HG03521 (cell line): ENCODE measurements at regions not wholly inside any gene's neighbourhood (a gene's known extent, or its start where the extent isn't known, plus 50 kb on each side); places are given as distances from the start of the nearest gene placed in this dataset.

Experiments
- ATAC-seq: cut with Tn5 transposase; IDR thresholded peaks from one replicate; pipeline ENCODE4 v1.9.1; 2021; ENCODE audit warnings: mild to moderate bottlenecking, moderate library complexity; ENCODE audit not compliant: unreplicated experiment

DNA sequence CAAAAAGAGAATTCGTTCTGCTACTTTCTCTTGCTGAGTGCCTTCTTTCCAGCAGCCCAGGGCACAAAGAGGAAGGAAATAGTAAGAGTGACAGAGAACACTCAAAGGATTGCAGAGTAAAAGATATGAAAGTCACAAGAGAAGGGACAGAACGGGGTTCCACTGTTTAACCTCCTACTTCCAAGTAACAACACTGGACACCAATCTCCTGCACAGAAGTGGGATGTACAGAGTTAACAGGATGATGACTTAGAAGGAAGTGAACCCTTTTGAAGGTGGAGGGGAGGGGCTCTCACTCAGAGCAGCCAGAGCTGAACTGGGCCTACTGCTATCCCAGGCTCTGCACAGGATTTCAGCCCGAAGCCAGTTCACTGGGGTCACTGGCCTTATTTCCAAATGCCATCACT, 130.1 kb upstream of the PRICKLE2 start:
- ATAC-seq = no peak

DNA sequence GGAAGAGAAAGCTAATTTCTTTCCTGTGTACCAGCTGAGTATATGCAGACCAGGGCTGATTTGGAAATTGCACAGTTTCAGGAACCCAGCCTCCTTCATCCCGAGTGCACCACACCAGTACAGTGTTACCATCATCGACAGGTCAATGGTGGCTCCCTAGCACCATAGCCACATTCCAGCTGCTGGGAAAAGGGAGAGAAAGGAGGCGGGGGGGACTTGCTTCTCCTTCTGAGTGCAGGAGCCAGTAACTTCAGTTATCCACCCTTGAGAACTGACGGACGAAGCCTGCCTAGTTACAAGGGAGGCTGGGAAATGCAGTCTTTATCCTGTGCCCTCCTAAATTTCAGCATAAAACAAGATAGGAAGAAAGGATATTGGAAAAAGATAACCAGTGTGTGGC, 129.7 kb upstream of the PRICKLE2 start:
- ATAC-seq = no peak

DNA sequence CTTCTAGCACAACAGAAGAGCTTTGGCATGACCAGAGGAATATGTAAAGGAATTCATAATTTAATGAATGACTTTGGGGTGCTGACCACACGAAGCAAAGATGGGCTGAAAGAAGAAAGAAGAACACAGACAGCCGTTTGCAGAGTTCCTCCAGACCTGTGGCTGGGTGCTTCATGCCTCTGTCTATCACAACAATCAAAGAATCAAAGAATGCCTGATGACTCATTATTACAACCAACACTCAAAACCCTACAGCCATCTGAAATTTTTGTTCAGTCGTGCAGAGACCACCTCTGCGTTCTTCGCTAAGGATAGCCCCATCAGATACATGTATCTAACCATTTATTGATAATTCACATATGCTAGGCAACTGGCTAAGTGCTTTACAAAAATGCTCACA, 129.0 kb upstream of the PRICKLE2 start:
- ATAC-seq = no peak

DNA sequence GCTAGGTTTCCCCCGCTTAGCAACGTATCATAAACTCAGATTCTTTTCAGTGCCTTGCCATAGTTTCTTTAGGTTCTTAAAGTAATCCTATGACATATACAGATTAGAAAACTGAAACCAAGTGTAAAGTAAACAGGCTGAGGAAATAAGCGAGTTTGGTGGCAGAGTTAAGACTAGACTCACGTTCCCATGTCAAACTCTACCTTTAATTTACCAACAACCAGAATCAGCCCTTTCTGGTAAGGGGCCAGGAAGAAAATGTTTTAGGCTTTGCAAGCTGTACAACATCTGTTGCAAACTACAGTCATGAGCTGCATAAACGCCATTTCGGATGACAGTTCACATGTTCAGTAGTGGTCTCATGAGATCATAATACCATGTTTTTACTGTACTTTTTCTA, 128.0 kb upstream of the PRICKLE2 start:
- no peak for ATAC-seq

DNA sequence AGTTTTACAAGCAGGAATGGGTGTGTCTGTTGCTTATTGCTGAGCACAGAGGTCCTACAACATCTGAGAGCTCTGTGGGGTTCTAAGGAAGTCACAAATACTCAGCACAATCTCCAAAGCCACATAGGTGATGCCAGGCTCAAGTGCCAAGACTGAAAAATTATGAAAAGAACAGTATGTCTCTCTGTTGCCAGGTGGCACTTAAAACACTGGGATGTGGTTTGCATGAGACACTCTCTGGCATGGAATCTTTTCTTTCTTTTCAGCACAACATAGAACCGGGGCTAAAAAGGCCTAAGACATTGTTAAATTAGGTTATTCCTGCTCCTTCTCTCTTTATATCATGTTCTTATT, 127.3 kb upstream of the PRICKLE2 start:
- no peak for ATAC-seq

DNA sequence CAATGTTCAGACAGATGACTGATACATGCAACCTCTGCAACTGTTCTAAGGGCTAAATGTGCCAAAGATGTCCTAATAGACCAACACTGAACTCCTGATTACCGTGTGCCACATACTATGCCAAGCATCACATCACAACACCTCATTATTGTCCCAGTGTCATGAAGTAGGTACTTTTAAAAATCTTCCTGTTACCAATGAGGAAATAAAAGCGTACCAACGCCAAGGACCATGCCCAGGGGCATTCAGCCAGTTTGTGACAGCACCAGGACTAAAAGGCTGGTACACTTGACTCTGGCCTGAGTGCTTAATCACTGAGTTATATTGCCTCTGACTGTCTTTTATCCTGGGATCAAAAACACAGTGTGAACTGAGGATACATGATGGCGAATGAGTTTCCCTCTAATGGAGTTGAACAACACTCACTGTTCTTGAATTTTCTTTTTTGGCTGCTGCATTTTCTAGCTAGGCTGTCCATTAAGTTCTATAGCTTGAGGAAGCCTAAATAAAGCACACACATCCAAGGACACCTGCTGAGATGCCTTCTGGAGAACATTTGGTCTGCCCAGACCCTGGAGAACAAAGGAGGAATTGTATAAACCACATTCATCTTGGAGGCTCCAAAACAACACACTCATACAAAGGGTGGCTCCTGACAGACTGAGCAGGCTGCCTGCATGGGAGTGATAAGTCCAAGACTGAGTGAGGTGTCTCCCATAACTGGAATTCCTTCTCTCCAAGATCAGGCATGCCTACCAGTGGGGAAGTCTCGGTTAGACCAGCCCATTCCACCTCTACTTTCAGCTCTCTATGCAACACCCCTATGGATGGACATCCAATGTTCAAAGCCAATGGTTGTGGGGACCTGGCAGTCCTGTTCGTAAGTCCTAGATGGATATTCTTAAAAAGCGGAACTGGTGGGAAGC, 126.7 kb upstream of the PRICKLE2 start:
- ATAC-seq = no peak

DNA sequence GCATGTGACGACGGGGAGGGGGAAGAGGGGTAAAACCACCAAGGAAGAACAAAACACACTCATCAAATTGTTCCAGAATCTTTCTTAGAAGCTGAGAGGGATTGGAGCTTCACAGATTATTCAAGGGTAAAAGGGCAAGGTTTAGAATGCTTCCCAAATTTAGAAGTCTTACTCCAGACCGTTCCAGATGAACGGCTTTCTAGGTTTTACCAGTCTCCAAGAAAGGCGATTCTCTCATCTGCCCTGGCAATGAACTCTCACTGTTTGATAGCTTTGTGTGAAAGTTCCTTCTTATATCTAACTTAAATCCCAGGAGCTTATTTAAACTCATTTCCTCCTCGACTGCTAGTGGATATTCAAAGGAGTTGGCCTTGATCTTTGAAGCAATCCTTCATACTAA, 124.3 kb upstream of the PRICKLE2 start:
- no peak for ATAC-seq

DNA sequence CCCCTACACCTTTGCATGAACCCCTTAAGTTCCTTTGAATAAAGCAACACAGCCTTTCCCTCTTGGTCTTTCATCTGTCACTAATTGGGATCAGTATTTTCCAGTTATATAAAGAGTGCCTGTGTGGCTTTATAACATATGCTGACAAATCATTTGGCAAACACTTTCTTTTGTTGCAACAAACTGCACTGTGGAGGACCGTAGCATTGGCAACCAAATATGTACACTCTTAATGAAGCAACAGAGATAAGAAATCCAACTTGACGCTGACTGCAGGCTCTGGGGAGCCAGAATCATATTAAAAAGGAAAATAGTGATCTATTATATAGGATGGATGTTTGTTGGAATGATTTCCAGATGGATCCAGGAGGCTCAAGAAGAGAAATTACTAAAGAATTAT, 120.1 kb upstream of the PRICKLE2 start:
- no peak for ATAC-seq

DNA sequence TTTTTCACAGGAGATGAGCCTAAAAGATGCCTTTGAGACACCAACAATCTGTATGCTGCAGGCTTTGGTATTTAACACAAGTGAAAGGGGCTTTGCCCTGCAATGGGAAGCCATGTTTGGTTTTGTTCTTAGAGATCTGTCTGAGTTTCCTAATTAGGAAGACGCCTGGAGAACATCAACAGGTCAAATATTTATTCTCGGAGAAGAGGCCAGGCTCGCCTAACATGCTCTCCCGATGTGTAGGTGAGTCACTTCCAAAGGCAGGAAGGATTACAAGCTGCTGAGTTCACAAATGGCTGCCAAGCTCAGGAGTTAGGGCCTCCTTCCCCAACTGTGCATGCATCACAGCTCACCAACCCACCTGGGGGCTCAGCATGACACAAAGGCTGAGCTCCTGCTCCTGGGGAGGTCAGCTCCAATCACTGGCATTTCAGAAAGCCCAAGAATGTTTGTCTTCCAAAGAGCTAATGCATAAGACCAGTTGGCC, 119.5 kb upstream of the PRICKLE2 start:
- no peak for ATAC-seq

DNA sequence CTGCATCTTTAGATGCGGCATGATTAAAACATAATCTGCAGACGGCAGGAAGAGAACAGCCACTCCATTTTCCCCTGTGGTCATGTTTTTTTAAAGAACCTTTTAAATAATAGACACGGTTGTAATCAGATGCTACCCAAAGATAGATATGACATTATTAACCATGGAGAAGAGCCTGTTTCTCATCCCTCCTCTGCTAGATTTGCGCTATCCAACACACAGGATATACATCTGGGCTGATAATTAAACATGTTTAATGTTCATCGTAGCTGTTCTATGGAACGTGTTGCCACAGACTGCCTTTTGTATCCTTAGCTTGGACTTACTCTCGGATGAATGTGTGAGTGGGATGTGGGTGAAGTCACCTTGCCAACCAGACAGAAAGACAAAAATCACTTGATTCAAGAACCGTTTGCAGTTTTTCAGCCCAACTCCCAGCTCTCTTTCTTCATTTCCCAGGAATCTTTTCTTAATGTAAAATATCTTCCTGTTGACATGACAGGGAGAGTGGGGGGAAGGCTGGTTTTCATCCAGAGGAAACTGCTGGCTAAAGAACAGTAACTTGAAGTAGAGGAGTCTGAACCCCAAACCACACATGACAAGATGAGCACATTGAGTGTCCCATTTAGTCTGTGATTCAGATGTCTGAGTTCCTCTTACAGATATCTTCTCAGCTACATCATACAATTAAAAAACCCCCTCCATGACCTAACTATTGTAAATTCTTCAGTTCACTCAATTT, 118.6 kb upstream of the PRICKLE2 start:
- no peak for ATAC-seq

DNA sequence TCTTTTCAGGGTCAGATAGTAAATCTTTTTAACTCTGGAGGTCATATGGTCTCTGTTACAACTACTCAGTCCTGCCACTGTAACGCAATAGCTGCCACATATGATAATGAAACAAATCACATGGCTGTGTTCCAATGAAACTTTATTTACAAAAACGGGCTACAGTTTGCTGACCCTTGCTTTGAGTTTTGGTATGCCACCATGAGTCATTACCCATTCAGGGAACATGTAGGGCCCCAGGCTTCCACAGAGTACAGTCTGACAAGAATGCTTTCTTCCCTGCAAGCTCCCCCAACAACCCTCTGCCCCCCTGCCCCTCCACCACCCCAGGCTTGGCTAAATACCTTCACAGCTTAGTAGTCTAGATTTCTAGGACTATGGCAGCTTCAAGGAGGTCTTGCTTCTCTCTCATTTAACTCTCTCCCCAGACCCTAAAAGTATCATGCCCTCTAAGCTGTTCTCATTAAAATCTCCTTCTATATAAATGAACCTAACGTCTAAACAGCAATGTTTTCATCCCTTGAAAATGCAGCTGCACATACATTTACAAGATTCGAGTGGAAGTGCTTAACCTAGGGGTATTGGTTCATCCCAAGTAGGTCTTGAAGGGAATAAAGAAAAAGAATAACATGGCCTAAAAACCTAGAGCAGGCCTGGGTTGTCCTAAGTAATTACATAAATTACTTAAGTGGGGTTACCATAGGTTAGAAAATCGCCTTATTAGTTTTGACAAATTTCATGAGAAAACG, 117.8 kb upstream of the PRICKLE2 start:
- ATAC-seq = no peak

DNA sequence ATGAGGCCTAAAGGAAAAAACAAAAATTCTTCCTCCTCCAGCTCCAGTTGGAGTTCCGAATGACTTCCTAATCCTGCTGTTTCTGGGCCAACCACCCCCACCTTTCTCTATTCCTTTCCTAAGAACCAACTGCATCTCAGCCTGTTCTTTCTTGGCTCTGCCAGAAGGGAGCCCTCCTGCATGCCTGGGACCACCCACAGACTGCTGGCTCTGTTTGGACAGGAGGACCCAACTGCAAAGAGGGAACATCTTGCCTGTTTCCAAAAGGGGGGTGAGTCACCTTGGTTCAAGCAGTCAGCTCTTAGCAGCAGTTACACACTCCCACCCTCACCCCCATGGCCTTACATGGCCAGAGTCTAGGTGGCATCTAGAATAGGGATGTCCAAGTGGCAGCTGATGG, 116.0 kb upstream of the PRICKLE2 start:
- no peak for ATAC-seq

DNA sequence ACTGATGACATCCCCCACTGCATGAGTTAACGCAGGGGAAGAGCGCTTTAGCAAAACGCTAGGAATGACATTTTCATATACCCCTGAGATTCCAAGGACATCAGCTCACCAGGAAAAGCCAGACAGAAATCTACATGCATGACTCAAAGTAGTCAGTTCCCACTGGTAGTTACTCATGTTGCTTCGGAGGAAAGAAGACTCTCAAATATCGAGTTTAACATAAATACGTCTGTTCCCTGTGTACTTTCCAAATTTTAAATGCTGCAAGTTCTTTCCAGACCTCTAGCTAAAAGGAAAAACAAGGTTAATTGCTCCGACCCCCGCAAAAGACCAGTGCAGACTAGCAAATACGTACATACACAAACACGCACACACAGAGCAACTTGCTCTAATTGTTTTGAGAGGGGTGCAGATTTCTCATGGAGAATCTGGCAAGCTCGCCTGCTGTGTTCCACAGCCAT, 115.4 kb upstream of the PRICKLE2 start:
- ATAC-seq = no peak

DNA sequence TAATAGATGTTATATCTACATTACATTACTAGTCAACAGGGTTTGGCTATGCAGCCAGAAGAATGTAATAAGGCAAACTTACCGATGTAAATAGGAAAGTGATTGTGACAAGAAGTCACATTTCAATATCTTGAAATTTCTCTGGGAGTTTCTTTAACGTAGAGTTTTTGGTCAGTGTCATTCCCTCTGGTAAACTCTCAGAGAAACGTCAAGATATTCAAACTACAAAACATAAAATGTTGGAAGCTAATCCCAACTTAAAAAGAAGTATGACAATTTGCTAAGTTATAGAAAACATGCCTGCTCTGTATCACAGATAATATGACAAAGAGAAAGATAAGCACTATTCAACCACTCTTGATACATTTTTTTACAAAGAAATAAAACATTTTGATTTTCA, 111.2 kb upstream of the PRICKLE2 start:
- no peak for ATAC-seq

DNA sequence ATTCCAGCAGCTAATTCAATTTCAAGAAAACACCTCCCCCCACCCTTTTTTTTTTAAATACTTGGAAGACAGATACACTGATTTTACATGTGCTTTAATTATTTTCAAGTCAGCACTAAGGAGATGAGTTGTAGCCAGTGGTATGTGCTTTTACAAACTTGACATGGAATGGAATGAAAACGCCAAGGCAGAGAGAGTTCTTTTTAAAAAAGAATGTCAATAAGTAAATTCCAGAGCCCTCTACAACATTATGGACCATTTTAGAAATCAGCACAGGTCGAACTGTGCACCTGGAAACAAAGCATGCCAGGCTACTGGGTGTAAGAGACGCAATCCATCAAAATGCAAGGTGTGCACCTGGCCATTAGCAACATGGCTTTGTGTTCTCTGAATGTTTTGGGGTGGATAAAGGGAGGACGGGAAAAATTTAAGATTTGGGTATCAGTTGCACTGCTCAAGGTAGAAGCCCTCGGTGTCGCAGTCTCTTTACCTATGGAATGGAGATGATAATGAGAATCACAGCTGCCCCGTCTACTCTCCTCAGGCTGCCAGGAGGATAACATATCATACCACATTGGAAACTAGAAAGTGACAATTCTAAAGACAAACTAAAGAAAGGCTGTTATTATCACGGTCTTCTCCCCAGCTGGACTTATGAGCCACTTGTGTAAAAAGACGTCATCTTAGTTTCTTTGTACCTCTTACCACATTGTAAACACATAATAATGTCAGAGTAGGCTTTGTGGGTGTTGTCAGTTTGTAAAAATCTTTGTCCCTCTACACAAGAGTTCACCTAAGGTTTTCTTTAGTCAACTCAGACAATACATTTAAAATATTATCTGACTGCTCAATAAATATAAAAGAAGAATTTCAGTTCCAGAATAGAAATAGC, 107.4 kb upstream of the PRICKLE2 start:
- ATAC-seq = no peak

DNA sequence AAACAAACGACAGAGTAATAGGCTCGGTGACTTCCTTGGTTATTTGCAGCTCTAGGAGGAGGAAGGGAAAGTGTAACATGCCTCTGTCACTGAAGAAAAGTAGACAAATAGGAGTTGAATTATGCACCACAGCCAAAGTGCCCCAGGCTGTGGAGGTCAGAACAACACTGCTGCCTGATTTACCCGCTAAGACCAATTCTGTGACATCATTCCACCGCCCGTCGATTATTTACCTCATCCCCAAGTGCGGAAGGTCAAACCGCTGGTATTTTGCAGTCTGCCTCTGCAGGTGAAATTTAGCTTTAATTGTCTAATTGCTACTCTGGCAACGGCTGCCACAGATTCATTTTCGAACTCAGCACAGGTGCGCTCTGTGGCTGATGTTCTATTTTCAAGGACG, 106.3 kb upstream of the PRICKLE2 start:
- no peak for ATAC-seq

DNA sequence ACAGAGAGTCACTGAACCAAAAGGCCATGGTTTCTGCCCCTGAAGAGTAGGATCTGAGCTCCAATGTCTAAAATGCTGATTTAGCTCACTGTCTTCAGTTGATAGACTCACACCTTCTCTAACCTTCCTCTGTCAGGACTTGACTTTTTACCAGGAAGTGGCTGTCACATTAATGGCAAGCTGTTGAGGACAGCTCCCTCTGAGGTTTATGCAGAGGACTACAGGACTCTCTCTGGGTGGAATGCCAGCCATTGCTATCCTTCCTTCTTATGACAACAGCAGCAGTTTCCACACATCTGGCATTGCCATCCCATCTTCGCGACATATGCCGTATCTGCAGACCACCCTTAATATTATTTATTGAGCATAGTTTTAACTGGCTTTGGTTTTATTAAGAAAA, 103.8 kb upstream of the PRICKLE2 start:
- ATAC-seq = no peak

DNA sequence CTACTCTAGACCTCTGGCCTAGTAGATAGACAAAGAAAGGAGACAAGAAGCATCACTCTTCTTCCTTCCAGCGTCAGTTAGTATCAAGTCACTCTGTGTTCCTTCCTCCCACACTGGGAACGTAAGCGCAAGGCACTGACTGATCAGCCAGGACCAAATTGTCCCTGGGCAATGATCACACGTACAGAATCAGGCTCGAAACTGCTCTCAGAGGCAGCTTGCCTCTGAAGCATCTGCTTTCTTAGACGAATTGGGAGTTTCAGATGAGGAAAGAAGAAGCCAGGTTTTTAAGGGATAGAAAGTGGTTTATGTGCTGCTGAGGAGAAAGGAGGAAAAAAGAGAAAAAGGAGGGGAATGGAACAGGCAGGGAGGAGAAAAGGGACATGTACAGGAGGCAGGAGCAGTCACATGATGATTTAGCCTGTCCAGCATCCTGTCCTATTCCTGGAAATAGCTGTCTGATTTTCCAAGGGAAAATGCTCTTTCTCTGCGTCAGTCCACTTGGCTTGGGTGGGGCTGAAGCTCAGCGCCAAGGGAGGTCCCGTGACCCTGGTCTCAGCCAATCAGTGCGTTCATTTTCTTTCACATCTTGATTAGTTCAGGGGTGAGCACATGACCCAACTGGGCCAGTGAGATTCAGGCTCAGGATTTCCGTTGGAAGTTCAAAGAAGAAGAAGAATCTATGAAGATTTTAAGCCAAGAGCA, 102.0 kb upstream of the PRICKLE2 start:
- ATAC-seq = no peak

DNA sequence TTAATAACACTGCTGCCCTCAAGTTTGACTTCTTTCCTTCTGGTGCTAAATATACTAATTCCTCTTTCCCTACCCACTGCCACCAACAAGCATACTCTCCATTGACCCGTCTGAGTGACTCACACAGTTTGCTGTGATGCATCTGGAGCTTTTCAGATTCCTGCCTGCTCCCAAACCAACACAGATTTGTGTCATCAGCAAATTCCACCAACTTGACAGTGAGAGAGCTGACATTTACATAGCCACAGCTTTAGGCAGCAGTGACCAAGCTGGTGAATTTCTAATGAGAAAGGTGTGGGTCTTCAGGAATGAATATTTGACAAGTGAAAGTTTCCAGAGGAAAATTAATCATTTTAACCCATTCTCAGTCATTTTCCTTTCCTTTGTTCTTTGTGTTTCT, 96.5 kb upstream of the PRICKLE2 start:
- ATAC-seq = no peak

DNA sequence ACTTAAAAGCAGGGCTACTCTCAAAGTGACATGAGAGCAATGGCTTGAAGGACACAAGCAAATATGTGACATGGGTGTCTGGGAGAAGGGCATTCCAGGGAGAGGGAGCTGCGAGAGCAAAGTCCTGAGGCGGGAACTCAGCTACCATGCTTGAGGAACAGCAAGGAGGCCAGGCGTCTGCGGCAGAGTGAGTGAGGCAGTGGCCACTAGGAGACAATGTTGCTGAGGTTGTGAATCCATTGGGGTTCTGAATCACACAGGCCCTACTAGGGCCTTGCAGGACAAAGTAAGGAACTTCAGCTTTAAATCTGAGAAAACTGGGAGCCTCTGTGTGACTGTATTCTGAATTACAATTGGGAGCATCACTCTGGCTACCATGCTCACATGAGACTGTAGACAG, 94.1 kb upstream of the PRICKLE2 start:
- no peak for ATAC-seq
